AG09309 (cell line): ENCODE measurements at regions not wholly inside any gene's neighbourhood (a gene's known extent, or its start where the extent isn't known, plus 50 kb on each side); places are given as distances from the start of the nearest gene placed in this dataset.

Experiments
- DNase-seq: peaks from one replicate; pipeline ENCODE4 v3.0.0-alpha.2; 2010; ENCODE audit warnings: low read depth
- H3K4me3 ChIP-seq: 2 replicates; pipeline ENCODE4 v1.5.1; 2011; ENCODE audit warnings: mild to moderate bottlenecking, low read depth, low read length, moderate library complexity; ENCODE audit not compliant: control insufficient read depth
- TF ChIP-seq, protein P1 (sequence below): IDR thresholded peaks from 2 replicates; pipeline ENCODE4 v1.5.1; 2011; ENCODE audit warnings: mild to moderate bottlenecking, low read depth, low read length, inconsistent platforms; ENCODE audit not compliant: insufficient read depth, control insufficient read depth; ENCODE audit errors: missing control alignments

DNA sequence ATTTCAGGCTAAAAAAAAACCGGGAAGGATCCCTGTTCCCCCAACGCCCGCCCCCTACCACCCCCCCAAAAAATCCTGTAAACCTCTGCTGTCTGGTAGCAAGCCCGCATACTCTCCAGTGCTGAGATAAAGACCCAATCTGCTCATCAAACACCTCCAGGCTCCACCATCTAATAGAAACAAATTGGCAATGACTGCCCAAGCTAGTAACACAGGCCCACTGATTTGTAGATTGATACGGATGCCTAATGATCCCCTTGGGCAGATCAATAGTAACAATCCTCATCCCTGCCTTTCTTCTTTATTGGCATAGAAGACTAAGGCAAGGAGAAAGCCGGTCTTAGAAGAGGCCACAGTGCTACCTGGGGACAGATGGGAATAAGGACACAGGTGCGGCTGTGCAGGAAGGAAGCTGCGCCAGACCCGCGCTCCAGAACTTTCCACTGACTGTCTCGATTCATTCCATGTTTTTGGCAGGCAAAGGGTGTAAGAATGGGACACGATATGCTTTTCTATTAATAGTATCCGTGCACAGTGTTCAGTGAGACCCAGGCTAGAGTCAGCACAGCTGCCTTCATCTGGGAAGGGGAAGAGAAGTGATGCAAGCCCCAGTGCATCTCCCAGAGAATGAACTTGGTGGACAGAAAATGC, 407.6 kb upstream of the PSMD7 start:
- TF ChIP-seq, protein P1, sequence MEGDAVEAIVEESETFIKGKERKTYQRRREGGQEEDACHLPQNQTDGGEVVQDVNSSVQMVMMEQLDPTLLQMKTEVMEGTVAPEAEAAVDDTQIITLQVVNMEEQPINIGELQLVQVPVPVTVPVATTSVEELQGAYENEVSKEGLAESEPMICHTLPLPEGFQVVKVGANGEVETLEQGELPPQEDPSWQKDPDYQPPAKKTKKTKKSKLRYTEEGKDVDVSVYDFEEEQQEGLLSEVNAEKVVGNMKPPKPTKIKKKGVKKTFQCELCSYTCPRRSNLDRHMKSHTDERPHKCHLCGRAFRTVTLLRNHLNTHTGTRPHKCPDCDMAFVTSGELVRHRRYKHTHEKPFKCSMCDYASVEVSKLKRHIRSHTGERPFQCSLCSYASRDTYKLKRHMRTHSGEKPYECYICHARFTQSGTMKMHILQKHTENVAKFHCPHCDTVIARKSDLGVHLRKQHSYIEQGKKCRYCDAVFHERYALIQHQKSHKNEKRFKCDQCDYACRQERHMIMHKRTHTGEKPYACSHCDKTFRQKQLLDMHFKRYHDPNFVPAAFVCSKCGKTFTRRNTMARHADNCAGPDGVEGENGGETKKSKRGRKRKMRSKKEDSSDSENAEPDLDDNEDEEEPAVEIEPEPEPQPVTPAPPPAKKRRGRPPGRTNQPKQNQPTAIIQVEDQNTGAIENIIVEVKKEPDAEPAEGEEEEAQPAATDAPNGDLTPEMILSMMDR: no peak
- DNase-seq: no peak
- no peak overlapping the region for H3K4me3 ChIP-seq

DNA sequence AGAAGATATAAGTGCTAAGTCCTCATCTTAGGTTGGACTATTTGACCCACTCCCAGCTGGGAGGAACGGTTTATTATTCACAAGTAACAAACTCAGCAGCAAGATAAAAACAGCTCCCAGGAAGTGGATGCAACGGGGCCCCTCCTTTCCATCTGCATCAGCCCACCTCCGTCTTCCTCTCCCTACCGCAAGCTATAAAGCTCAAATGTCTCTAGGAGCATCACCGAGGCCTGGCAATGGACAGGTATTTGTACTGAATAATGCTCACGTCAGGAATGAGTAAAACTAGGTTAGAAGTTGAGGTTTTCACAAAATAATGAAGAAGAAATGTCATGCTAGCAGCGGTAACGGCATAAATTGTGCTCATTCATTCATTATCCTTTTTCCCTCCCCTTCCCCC, 408.7 kb upstream of the PSMD7 start:
- no peak for DNase-seq
- H3K4me3 ChIP-seq: no peak overlapping the region
- TF ChIP-seq, protein P1: no peak

DNA sequence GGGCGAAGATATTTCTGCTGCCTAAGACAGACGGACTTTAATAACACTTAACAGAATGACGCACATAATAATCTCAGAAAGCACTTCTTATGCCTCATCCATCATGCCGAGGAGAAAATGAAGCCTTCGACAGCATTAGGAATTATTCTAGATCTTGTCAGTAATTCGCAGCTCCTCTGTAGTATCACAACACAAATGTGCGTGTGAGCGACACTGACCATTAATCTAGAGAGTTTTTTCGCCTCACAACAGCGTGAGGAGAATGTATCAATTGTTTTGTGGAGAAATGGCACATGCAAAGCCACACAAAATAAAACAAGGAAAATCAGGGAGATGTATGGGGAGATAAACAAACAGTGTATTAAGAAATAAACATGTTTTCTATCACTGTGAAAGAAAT, 410.2 kb upstream of the PSMD7 start:
- no peak overlapping the region for H3K4me3 ChIP-seq
- no peak for DNase-seq
- TF ChIP-seq, protein P1: no peak

DNA sequence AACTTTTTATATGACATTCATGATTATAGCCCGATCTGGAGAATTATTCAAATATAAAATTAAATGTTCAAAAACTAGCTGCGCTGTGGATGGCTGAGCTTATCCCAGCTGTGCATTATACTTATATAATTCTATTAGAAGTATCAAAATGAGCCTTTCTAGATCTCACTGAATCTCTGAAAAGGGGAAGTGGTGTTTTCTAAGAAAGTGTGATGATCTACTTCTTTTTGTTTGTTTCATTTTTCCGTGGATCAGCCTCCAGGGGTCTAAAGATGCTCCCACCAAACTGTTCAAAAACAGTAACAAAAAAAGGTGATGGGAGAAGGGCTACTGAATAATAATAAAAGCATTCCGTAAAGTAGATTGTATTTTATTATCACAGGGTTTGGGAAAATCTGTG, 411.3 kb upstream of the PSMD7 start:
- TF ChIP-seq, protein P1: no peak
- DNase-seq: no peak
- H3K4me3 ChIP-seq: no peak overlapping the region

DNA sequence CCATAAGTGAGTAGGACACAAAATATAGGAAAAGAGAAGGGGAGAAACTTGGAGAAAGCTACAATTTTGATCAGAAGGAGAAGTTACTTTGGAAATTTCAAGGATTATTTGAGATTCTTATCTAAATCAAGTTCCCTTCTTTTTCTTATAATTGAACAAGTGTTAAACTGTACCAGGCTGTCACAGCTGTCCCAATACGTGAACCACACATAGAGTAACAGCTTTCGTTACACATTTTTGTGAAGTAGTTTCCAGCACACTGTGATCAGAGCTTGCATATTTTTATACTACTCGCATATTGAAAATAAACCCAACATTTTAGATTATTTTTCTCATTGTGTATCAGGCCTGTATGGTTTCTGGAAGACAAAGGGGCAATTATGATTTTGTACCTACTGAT, 412.8 kb upstream of the PSMD7 start:
- no peak overlapping the region for H3K4me3 ChIP-seq
- DNase-seq: no peak
- TF ChIP-seq, protein P1: no peak

DNA sequence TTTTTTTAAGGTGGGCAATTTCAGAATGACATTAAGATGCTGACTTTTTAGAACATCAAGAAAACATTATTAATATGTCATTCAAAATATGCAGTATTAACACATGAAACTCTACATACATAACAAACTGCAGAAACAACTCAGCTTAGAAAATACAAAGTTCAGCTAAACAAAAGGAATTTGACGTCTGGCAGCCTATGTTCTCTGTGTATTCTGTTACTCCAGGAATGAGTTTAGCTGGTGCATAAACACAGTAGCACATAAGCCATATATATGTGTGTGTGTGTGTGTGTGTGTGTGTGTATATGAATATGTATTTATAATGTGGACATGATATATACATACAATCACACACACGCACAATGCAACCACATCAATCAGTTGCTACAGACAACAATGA, 413.5 kb upstream of the PSMD7 start:
- DNase-seq: no peak
- TF ChIP-seq, protein P1: no peak
- no peak overlapping the region for H3K4me3 ChIP-seq

DNA sequence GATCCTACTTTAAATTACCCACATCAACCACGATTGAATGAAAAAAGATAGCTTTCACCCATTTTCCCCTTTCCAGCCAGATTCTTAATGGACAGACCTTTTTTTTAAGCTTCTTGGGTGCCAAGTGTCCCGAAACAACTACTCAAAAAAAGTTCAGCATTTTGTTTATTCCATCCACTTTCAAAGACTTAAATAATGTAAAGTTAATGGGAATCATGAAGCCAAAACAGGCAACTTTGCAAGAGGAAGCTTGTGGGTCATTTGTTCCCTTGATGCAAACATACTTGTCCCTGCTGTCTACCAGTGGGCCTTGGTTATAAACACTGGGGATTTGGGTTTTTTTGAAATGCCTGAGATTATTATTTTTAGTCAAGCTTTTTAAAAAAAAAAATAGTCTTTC, 414.0 kb upstream of the PSMD7 start:
- no peak overlapping the region for H3K4me3 ChIP-seq
- DNase-seq: no peak
- TF ChIP-seq, protein P1: no peak
